Bone marrow (tissue), 2 donors: ENCODE measurements at regions not wholly inside any gene's neighbourhood (a gene's known extent, or its start where the extent isn't known, plus 50 kb on each side); places are given as distances from the start of the nearest gene placed in this dataset.

Source experiments
- DNase-seq, 2 donors: peaks; one replicate each; lab custom pipeline; 2025; lab: John Stamatoyannopoulos, UW

GRCh38 chr18:28408528-28408927 lies 231.6 kb upstream of the CDH2 start:
- no peak for DNase-seq

GRCh38 chr18:28407681-28408080 lies 230.8 kb upstream of the CDH2 start:
- DNase-seq, result no peak

GRCh38 chr18:28406533-28406932 lies 229.6 kb upstream of the CDH2 start:
- DNase-seq, result no peak

- no peak for DNase-seq
These were observed 227.8 kb upstream of the CDH2 start for GRCh38 chr18:28404694-28405093.

GRCh38 chr18:28399781-28400362 lies 222.9 kb upstream of the CDH2 start:
- DNase-seq, result no peak

- DNase-seq, result no peak
These were observed 221.5 kb upstream of the CDH2 start for GRCh38 chr18:28398471-28398870.

GRCh38 chr18:28390022-28390421 lies 213.1 kb upstream of the CDH2 start:
- DNase-seq, result no peak

GRCh38 chr18:28382215-28382879 lies 205.4 kb upstream of the CDH2 start:
- no peak for DNase-seq

- no peak for DNase-seq
These were observed 195.3 kb upstream of the CDH2 start for GRCh38 chr18:28372186-28372585.

GRCh38 chr18:28366676-28367075 lies 189.7 kb upstream of the CDH2 start:
- DNase-seq, result no peak

GRCh38 chr18:28365411-28365831 lies 188.5 kb upstream of the CDH2 start:
- DNase-seq, result no peak

GRCh38 chr18:28363124-28363523 lies 186.2 kb upstream of the CDH2 start:
- DNase-seq, result no peak

GRCh38 chr18:28359176-28359575 lies 182.2 kb upstream of the CDH2 start:
- DNase-seq, result no peak

GRCh38 chr18:28357766-28358401 lies 181.0 kb upstream of the CDH2 start:
- DNase-seq, result no peak

GRCh38 chr18:28350821-28351220 lies 173.9 kb upstream of the CDH2 start:
- DNase-seq, result no peak

GRCh38 chr18:28342231-28342630 lies 165.3 kb upstream of the CDH2 start:
- DNase-seq, result no peak

- DNase-seq, result no peak
These were observed 161.4 kb upstream of the CDH2 start for GRCh38 chr18:28338316-28338715.

GRCh38 chr18:28334516-28334915 lies 157.6 kb upstream of the CDH2 start:
- DNase-seq, result peak in 1 of 2 donors; percentile 55

GRCh38 chr18:28332071-28332470 lies 155.1 kb upstream of the CDH2 start:
- DNase-seq, result no peak

GRCh38 chr18:28331551-28331950 lies 154.6 kb upstream of the CDH2 start:
- DNase-seq, result no peak

GRCh38 chr18:28313602-28314001 lies 136.7 kb upstream of the CDH2 start:
- DNase-seq, result no peak

- DNase-seq, result no peak
These were observed 111.9 kb upstream of the CDH2 start for GRCh38 chr18:28288784-28289183.

- no peak for DNase-seq
These were observed 110.2 kb upstream of the CDH2 start for GRCh38 chr18:28287146-28287545.

GRCh38 chr18:28284132-28284531 lies 107.2 kb upstream of the CDH2 start:
- no peak for DNase-seq
